Brain microvascular endothelial cell (primary cell): ENCODE measurements at regions not wholly inside any gene's neighbourhood (a gene's known extent, or its start where the extent isn't known, plus 50 kb on each side); places are given as distances from the start of the nearest gene placed in this dataset.

Experiments used
- DNase-seq: peaks from one replicate; pipeline ENCODE4 v3.0.0-alpha.2; 2020
- H3K27ac ChIP-seq: fragments of 250-450 bp; sonication (Bioruptor Pico); 2 replicates; pipeline ENCODE4 v1.5.1; 2020; ENCODE audit warnings: mild to moderate bottlenecking, moderate library complexity
- H3K27me3 ChIP-seq: fragments of 250-450 bp; sonication (Bioruptor Pico); replicated peaks from 2 replicates; pipeline ENCODE4 v1.5.1; 2020; ENCODE audit warnings: mild to moderate bottlenecking
- H3K36me3 ChIP-seq: fragments of 250-450 bp; sonication (Bioruptor Pico); replicated peaks from 2 replicates; pipeline ENCODE4 v1.5.1; 2020; ENCODE audit warnings: mild to moderate bottlenecking
- H3K4me3 ChIP-seq: 2 replicates; pipeline ENCODE4 v1.5.1; 2011; ENCODE audit warnings: low read depth, mild to moderate bottlenecking, control low read depth, low read length, moderate library complexity
- CTCF ChIP-seq: IDR thresholded peaks from 2 replicates; pipeline ENCODE4 v1.5.1; 2011; ENCODE audit warnings: low read depth, mild to moderate bottlenecking, moderate library complexity, low read length, control low read depth, inconsistent platforms; ENCODE audit errors: missing control alignments
- in situ Hi-C: cut with HindIII; loops from 2 replicates; pipeline ENCODE4 v1.10.0; 2017; ENCODE audit warnings: low sequenced_read_pairs, low pct_ligation_motif_present

GRCh38 chr7:136183981-136184380 lies 206.8 kb upstream of the MTPN start:
- no peaks in the 10 kb centered on the region for H3K36me3 ChIP-seq
- in situ Hi-C loops: no loop called here
- no peak overlapping the region for H3K4me3 ChIP-seq
- DNase-seq: no peak
- H3K27ac ChIP-seq: no peak overlapping the region
- peak; percentile 52 for TF ChIP-seq CTCF
- no peaks in the 10 kb centered on the region for H3K27me3 ChIP-seq

GRCh38 chr7:136180984-136181383 lies 203.8 kb upstream of the MTPN start:
- TF ChIP-seq CTCF: no peak
- in situ Hi-C loops: no loop called here
- Histone ChIP-seq H3K27ac (no peak overlapping the region), H3K36me3 (no peaks in the 10 kb centered on the region), H3K4me3 (no peak overlapping the region), H3K27me3 (no peaks in the 10 kb centered on the region)
- DNase-seq: no peak

GRCh38 chr7:136179851-136180721 lies 202.9 kb upstream of the MTPN start:
- in situ Hi-C loops: no loop called here
- H3K27me3 ChIP-seq: no peaks in the 10 kb centered on the region

GRCh38 chr7:136179154-136179553 lies 202.0 kb upstream of the MTPN start:
- TF ChIP-seq CTCF: no peak
- in situ Hi-C loops: no loop called here

More at GRCh38 chr7:136179851-136180721, 202.9 kb upstream of the MTPN start:
- H3K36me3 ChIP-seq: no peaks in the 10 kb centered on the region
- TF ChIP-seq CTCF: no peak
- H3K27ac ChIP-seq: no peak overlapping the region
- DNase-seq: no peak
- H3K4me3 ChIP-seq: no peak overlapping the region

GRCh38 chr7:136174477-136175125 lies 197.4 kb upstream of the MTPN start:
- DNase-seq: no peak
- no peaks in the 10 kb centered on the region for H3K36me3 ChIP-seq
- no peak overlapping the region for H3K4me3 ChIP-seq
- in situ Hi-C loops: no loop called here
- TF ChIP-seq CTCF: no peak
- no peak overlapping the region for H3K27ac ChIP-seq
- no peaks in the 10 kb centered on the region for H3K27me3 ChIP-seq

More at GRCh38 chr7:136179154-136179553, 202.0 kb upstream of the MTPN start:
- Histone ChIP-seq H3K27me3 (no peaks in the 10 kb centered on the region), H3K36me3 (no peaks in the 10 kb centered on the region), H3K27ac (no peak overlapping the region), H3K4me3 (no peak overlapping the region)
- DNase-seq: no peak
